ENCODE measurements at regions not wholly inside any gene's neighbourhood (a gene's known extent, or its start where the extent isn't known, plus 50 kb on each side); places are given as distances from the start of the nearest gene placed in this dataset.

DNA sequence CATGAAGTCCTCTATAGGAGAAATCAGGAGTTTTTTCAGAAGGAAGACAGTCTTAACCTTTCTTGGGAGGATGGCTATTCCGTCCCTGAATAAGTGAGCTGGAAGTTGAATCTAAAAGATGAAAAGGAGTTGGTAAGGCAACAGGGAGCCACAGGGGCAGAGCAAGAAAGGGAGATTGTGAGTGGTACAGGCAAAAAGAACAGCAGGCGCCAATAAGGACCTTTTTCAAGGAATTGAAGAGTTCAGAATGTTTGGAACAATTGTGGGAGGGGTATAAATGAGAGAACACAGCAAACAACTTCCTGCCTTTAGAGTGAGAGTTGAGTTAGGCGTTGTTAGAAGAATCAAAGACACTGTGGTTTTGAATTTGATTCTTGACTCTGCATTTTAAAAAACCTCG lies 1003.7 kb downstream of the EPHA7 start:
- no peak for TF ChIP-seq GATA2 (IDR thresholded peaks at IDR 0.05; ENCODE audit: low read depth, low read length)
- TF ChIP-seq GATA3 (IDR thresholded peaks at IDR 0.05; ENCODE audit: low read depth, low read length): no peak
